ENCODE measurements at regions not wholly inside any gene's neighbourhood (a gene's known extent, or its start where the extent isn't known, plus 50 kb on each side); places are given as distances from the start of the nearest gene placed in this dataset.

GRCh38 chr2:41725901-41726300 is 321.9 kb upstream of the PKDCC start:
- peak overlapping the region in 1 of 2 donors; percentile 24 for H3K27ac ChIP-seq (ENCODE audit: low read depth in 1 of 2, low read length in 2 of 2)
- no peak for DNase-seq (ENCODE audit: low spot score)
- WGBS: 42% methylated on average over 3 of the region's 3 CpGs
- TF ChIP-seq GABPA (IDR thresholded peaks at IDR 0.05 in 1 of 2, conservative IDR thresholded peaks at IDR 0.05 in 1 of 2) (no peak), YY1 (IDR thresholded peaks at IDR 0.05) (peak; percentile 44), JUND (IDR thresholded peaks at IDR 0.05) (no peak), HNF4A (conservative IDR thresholded peaks at IDR 0.05) (peak; percentile 28 to 45), SP1 (IDR thresholded peaks at IDR 0.05) (no peak), ATF3 (IDR thresholded peaks at IDR 0.05) (no peak), NR2F2 (IDR thresholded peaks at IDR 0.05) (no peak), ZBTB33 (IDR thresholded peaks at IDR 0.05) (no peak), RAD21 (IDR thresholded peaks at IDR 0.05) (peak in 1 of 2 donors; percentile 9), HNF4G (IDR thresholded peaks at IDR 0.05) (no peak), REST (IDR thresholded peaks at IDR 0.05) (no peak), FOXA2 (IDR thresholded peaks at IDR 0.05) (no peak), RXRA (IDR thresholded peaks at IDR 0.05) (peak in 1 of 2 donors; percentile 49)
- H3K27me3 ChIP-seq (ENCODE audit: control insufficient read depth in 4 of 4, insufficient read depth in 4 of 4, low read length in 3 of 4): no peaks in the 10 kb centered on the region
- no peak overlapping the region for H3K9ac ChIP-seq (ENCODE audit: low read depth in 1 of 2, low read length in 2 of 2)
- H3K4me1 ChIP-seq (ENCODE audit: control insufficient read depth in 4 of 4, insufficient read depth in 4 of 4, low read length in 3 of 4): peaks cover 0 to 46% (median 29%) of the 10 kb centered on the region in 4 donors
- H3K9me3 ChIP-seq (ENCODE audit: control insufficient read depth in 4 of 4, low read length in 3 of 4): no peaks in the 10 kb centered on the region
- H3K4me3 ChIP-seq (ENCODE audit: low read depth in 1 of 3, low read length in 3 of 3): no peak overlapping the region
- no peaks in the 10 kb centered on the region for H3K36me3 ChIP-seq (ENCODE audit: control insufficient read depth in 4 of 4, insufficient read depth in 3 of 4, low read depth in 1 of 4, low read length in 3 of 4)

- H3K36me3 ChIP-seq (ENCODE audit: control insufficient read depth in 4 of 4, insufficient read depth in 3 of 4, low read depth in 1 of 4, low read length in 3 of 4): no peaks in the 10 kb centered on the region
- no peak for DNase-seq (ENCODE audit: low spot score)
- no peaks in the 10 kb centered on the region for H3K27me3 ChIP-seq (ENCODE audit: control insufficient read depth in 4 of 4, insufficient read depth in 4 of 4, low read length in 3 of 4)
- H3K4me3 ChIP-seq (ENCODE audit: low read depth in 1 of 3, low read length in 3 of 3): no peak overlapping the region
- H3K9me3 ChIP-seq (ENCODE audit: control insufficient read depth in 4 of 4, low read length in 3 of 4): no peaks in the 10 kb centered on the region
- 93% methylated on average over 6 of the region's 6 CpGs for WGBS
- no peak overlapping the region for H3K9ac ChIP-seq (ENCODE audit: low read depth in 1 of 2, low read length in 2 of 2)
- no peak overlapping the region for H3K27ac ChIP-seq (ENCODE audit: low read depth in 1 of 2, low read length in 2 of 2)
- TF ChIP-seq MAX (IDR thresholded peaks at IDR 0.05) (no peak), ZBTB33 (IDR thresholded peaks at IDR 0.05) (no peak), HNF4A (conservative IDR thresholded peaks at IDR 0.05) (no peak), REST (IDR thresholded peaks at IDR 0.05) (no peak), FOXA1 (IDR thresholded peaks at IDR 0.05) (no peak), CTCF (IDR thresholded peaks at IDR 0.05; ENCODE audit: low read depth, low read length, missing input control) (no peak), TAF1 (conservative IDR thresholded peaks at IDR 0.05) (no peak), FOXA2 (IDR thresholded peaks at IDR 0.05) (no peak), HNF4G (IDR thresholded peaks at IDR 0.05) (no peak), RAD21 (IDR thresholded peaks at IDR 0.05) (no peak)
- H3K4me1 ChIP-seq (ENCODE audit: control insufficient read depth in 4 of 4, insufficient read depth in 4 of 4, low read length in 3 of 4): peaks cover 0 to 43% (median 28%) of the 10 kb centered on the region in 4 donors
Observed at GRCh38 chr2:41726364-41726763, 321.5 kb upstream of the PKDCC start.
